NCI-H69 (cell line): ENCODE measurements at regions not wholly inside any gene's neighbourhood (a gene's known extent, or its start where the extent isn't known, plus 50 kb on each side); places are given as distances from the start of the nearest gene placed in this dataset.

Experiments used
- DNase-seq: peaks from one replicate; lab custom pipeline; 2025; lab: John Stamatoyannopoulos, UW

- peak; percentile 3 for DNase-seq
These were observed 1385.6 kb upstream of the SLC39A10 start for GRCh38 chr2:194271293-194271961.

GRCh38 chr2:194270648-194271047 is 1386.4 kb upstream of the SLC39A10 start:
- DNase-seq = no peak

- DNase-seq = no peak
These were observed 1392.4 kb upstream of the SLC39A10 start for GRCh38 chr2:194264586-194264985.

- DNase-seq = peak; percentile 11
These were observed 1396.8 kb upstream of the SLC39A10 start for GRCh38 chr2:194260185-194260584.

- DNase-seq = no peak
These were observed 1399.9 kb upstream of the SLC39A10 start for GRCh38 chr2:194257095-194257494.

- DNase-seq = no peak
These were observed 1403.3 kb upstream of the SLC39A10 start for GRCh38 chr2:194253528-194254259.

GRCh38 chr2:194252127-194252526 is 1404.9 kb upstream of the SLC39A10 start:
- no peak for DNase-seq

GRCh38 chr2:194232600-194232999 is 1424.4 kb upstream of the SLC39A10 start:
- no peak for DNase-seq

GRCh38 chr2:194223218-194223617 is 1433.8 kb upstream of the SLC39A10 start:
- DNase-seq = peak; percentile 35

- DNase-seq = no peak
These were observed 1442.8 kb upstream of the SLC39A10 start for GRCh38 chr2:194214192-194214591.

GRCh38 chr2:194205568-194206227 is 1451.3 kb upstream of the SLC39A10 start:
- no peak for DNase-seq

GRCh38 chr2:194203898-194204297 is 1453.1 kb upstream of the SLC39A10 start:
- no peak for DNase-seq

- no peak for DNase-seq
These were observed 1474.1 kb upstream of the SLC39A10 start for GRCh38 chr2:194182888-194183287.

- DNase-seq = no peak
These were observed 1480.9 kb upstream of the SLC39A10 start for GRCh38 chr2:194176134-194176533.

- DNase-seq = peak; percentile 64
These were observed 1490.2 kb upstream of the SLC39A10 start for GRCh38 chr2:194166818-194167217.

- no peak for DNase-seq
These were observed 1501.6 kb upstream of the SLC39A10 start for GRCh38 chr2:194155431-194155830.

- DNase-seq = no peak
These were observed 1505.8 kb upstream of the SLC39A10 start for GRCh38 chr2:194151231-194151630.

GRCh38 chr2:194135463-194135862 is 1521.6 kb upstream of the SLC39A10 start:
- DNase-seq = no peak

GRCh38 chr2:194128810-194129209 is 1528.2 kb upstream of the SLC39A10 start:
- no peak for DNase-seq

GRCh38 chr2:194126418-194126817 is 1530.6 kb upstream of the SLC39A10 start:
- DNase-seq = no peak

GRCh38 chr2:194116861-194117260 is 1540.2 kb upstream of the SLC39A10 start:
- peak; percentile 42 for DNase-seq

- DNase-seq = no peak
These were observed 1551.7 kb upstream of the SLC39A10 start for GRCh38 chr2:194105358-194105757.

- DNase-seq = no peak
These were observed 1552.3 kb upstream of the SLC39A10 start for GRCh38 chr2:194104687-194105086.
